Activated naive CD4-positive, alpha-beta T cell treated with anti-CD3 and anti-CD28 coated beads, Interleukin-2, amount 50 U/mL, for 72 hours (primary cell): ENCODE measurements at regions not wholly inside any gene's neighbourhood (a gene's known extent, or its start where the extent isn't known, plus 50 kb on each side); places are given as distances from the start of the nearest gene placed in this dataset.

Experiments
- ATAC-seq, 2 donors: fragments of 150-1000 bp; cut with Tn5 transposase; 2 replicates each; pipeline ENCODE4 v1.10.0; 2021; ENCODE audit warnings: mild to moderate bottlenecking in 2 of 2, moderate library complexity in 2 of 2
- DNase-seq, 2 donors: peaks; one replicate each; pipeline ENCODE4 v3.0.0; 2021 to 2022; ENCODE audit warnings: low spot score in 2 of 2
- H3K27ac Mint-ChIP-seq, 2 donors: one replicate each; pipeline ENCODE4 v1.8.0; 2022; ENCODE audit warnings: mild to moderate bottlenecking in 2 of 2, mixed read lengths in 2 of 2
- H3K36me3 Mint-ChIP-seq, 2 donors: one replicate each; pipeline ENCODE4 v1.8.0; 2022; ENCODE audit warnings: mixed read lengths in 2 of 2
- H3K9me3 Mint-ChIP-seq, 2 donors: one replicate each; pipeline ENCODE4 v1.8.0; 2022; ENCODE audit warnings: mixed read lengths in 2 of 2

- Mint-ChIP-seq H3K27ac (no peak overlapping the region), H3K36me3 (no peaks in the 10 kb centered on the region), H3K9me3 (peaks cover 0 to 14% of the 10 kb centered on the region in 2 donors)
- no peak for ATAC-seq
- DNase-seq = no peak
Measured at GRCh38 chr2:138184428-138184827, 220.2 kb downstream of the HNMT start.

- DNase-seq = no peak
- no peak for ATAC-seq
- Mint-ChIP-seq H3K36me3 (no peaks in the 10 kb centered on the region), H3K9me3 (peaks cover 0 to 9% of the 10 kb centered on the region in 2 donors), H3K27ac (no peak overlapping the region)
Measured at GRCh38 chr2:138185827-138186226, 221.6 kb downstream of the HNMT start.

GRCh38 chr2:138187221-138187620 is 222.9 kb downstream of the HNMT start:
- Mint-ChIP-seq H3K27ac (no peak overlapping the region), H3K9me3 (peaks cover 0 to 9% of the 10 kb centered on the region in 2 donors), H3K36me3 (no peaks in the 10 kb centered on the region)
- ATAC-seq = no peak
- DNase-seq = no peak

GRCh38 chr2:138190999-138191398 is 226.7 kb downstream of the HNMT start:
- ATAC-seq (no peak), DNase-seq (no peak)
- Mint-ChIP-seq H3K27ac (no peak overlapping the region), H3K9me3 (peaks cover 0 to 9% of the 10 kb centered on the region in 2 donors), H3K36me3 (no peaks in the 10 kb centered on the region)

GRCh38 chr2:138193416-138194213 is 229.3 kb downstream of the HNMT start:
- Mint-ChIP-seq H3K36me3 (no peaks in the 10 kb centered on the region), H3K27ac (no peak overlapping the region), H3K9me3 (peaks cover 0 to 3% of the 10 kb centered on the region in 2 donors)
- ATAC-seq (no peak), DNase-seq (no peak)

GRCh38 chr2:138201286-138201685 is 237.0 kb downstream of the HNMT start:
- ATAC-seq (no peak), DNase-seq (no peak)

GRCh38 chr2:138202762-138203161 is 238.5 kb downstream of the HNMT start:
- DNase-seq (no peak), ATAC-seq (no peak)
- Mint-ChIP-seq H3K27ac (no peak overlapping the region), H3K36me3 (no peaks in the 10 kb centered on the region), H3K9me3 (peaks cover 6 to 12% of the 10 kb centered on the region in 2 donors)

More at GRCh38 chr2:138201286-138201685, 237.0 kb downstream of the HNMT start:
- H3K9me3 Mint-ChIP-seq = peaks cover 6 to 12% of the 10 kb centered on the region in 2 donors
- no peak overlapping the region for H3K27ac Mint-ChIP-seq
- H3K36me3 Mint-ChIP-seq = no peaks in the 10 kb centered on the region

- Mint-ChIP-seq H3K27ac (no peak overlapping the region), H3K9me3 (peaks cover 6 to 12% of the 10 kb centered on the region in 2 donors), H3K36me3 (no peaks in the 10 kb centered on the region)
- DNase-seq (no peak), ATAC-seq (no peak)
Measured at GRCh38 chr2:138205281-138205680, 241.0 kb downstream of the HNMT start.

GRCh38 chr2:138207074-138207930 is 243.0 kb downstream of the HNMT start:
- peaks cover 6 to 13% of the 10 kb centered on the region in 2 donors for H3K9me3 Mint-ChIP-seq
- peaks cover 0 to 2% of the 10 kb centered on the region in 2 donors for H3K36me3 Mint-ChIP-seq
- ATAC-seq (no peak), DNase-seq (no peak)
- no peak overlapping the region for H3K27ac Mint-ChIP-seq

- no peak for DNase-seq
- peaks cover 6 to 13% of the 10 kb centered on the region in 2 donors for H3K9me3 Mint-ChIP-seq
- no peak overlapping the region for H3K27ac Mint-ChIP-seq
- H3K36me3 Mint-ChIP-seq = peaks cover 0 to 6% of the 10 kb centered on the region in 2 donors
- ATAC-seq = no peak
Measured at GRCh38 chr2:138209009-138209408, 244.7 kb downstream of the HNMT start.

- Mint-ChIP-seq H3K27ac (no peak overlapping the region), H3K9me3 (peaks cover 6 to 8% of the 10 kb centered on the region in 2 donors), H3K36me3 (peaks cover 0 to 6% of the 10 kb centered on the region in 2 donors)
- DNase-seq (no peak), ATAC-seq (no peak)
Measured at GRCh38 chr2:138210487-138210886, 246.2 kb downstream of the HNMT start.

- no peak for ATAC-seq
- Mint-ChIP-seq H3K9me3 (peaks cover 0 to 7% of the 10 kb centered on the region in 2 donors), H3K27ac (no peak overlapping the region), H3K36me3 (peaks cover 0 to 6% of the 10 kb centered on the region in 2 donors)
- DNase-seq = no peak
Measured at GRCh38 chr2:138212434-138212833, 248.2 kb downstream of the HNMT start.

GRCh38 chr2:138213084-138213483 is 248.8 kb downstream of the HNMT start:
- no peak overlapping the region for H3K27ac Mint-ChIP-seq
- DNase-seq (no peak), ATAC-seq (peak in 1 of 2 donors; percentile 76)
- H3K36me3 Mint-ChIP-seq = peaks cover 0 to 6% of the 10 kb centered on the region in 2 donors
- H3K9me3 Mint-ChIP-seq = peaks cover 0 to 7% of the 10 kb centered on the region in 2 donors

- DNase-seq = no peak
- Mint-ChIP-seq H3K36me3 (peaks cover 0 to 6% of the 10 kb centered on the region in 2 donors), H3K27ac (no peak overlapping the region), H3K9me3 (peaks cover 0 to 7% of the 10 kb centered on the region in 2 donors)
- no peak for ATAC-seq
Measured at GRCh38 chr2:138213624-138214023, 249.4 kb downstream of the HNMT start.

GRCh38 chr2:138215958-138216357 is 251.7 kb downstream of the HNMT start:
- ATAC-seq = no peak
- Mint-ChIP-seq H3K36me3 (peaks cover 0 to 6% of the 10 kb centered on the region in 2 donors), H3K27ac (no peak overlapping the region), H3K9me3 (peaks cover 0 to 7% of the 10 kb centered on the region in 2 donors)
- DNase-seq = no peak

- peaks cover 0 to 9% of the 10 kb centered on the region in 2 donors for H3K9me3 Mint-ChIP-seq
- ATAC-seq = no peak
- H3K36me3 Mint-ChIP-seq = no peaks in the 10 kb centered on the region
- no peak for DNase-seq
- no peak overlapping the region for H3K27ac Mint-ChIP-seq
Measured at GRCh38 chr2:138217975-138218374, 253.7 kb downstream of the HNMT start.

- no peak for DNase-seq
- Mint-ChIP-seq H3K27ac (no peak overlapping the region), H3K9me3 (peaks cover 0 to 9% of the 10 kb centered on the region in 2 donors), H3K36me3 (no peaks in the 10 kb centered on the region)
- no peak for ATAC-seq
Measured at GRCh38 chr2:138218397-138218796, 254.1 kb downstream of the HNMT start.
